ENCODE measurements at regions not wholly inside any gene's neighbourhood (a gene's known extent, or its start where the extent isn't known, plus 50 kb on each side); places are given as distances from the start of the nearest gene placed in this dataset.

- no peak for DNase-seq
These were observed 81.7 kb upstream of the MAFB start for GRCh38 chr20:40770564-40771307.

- DNase-seq = no peak
These were observed 82.2 kb upstream of the MAFB start for GRCh38 chr20:40771308-40771610.

GRCh38 chr20:40771848-40772511, 82.9 kb upstream of the MAFB start:
- no peak for DNase-seq

GRCh38 chr20:40773376-40773775, 84.3 kb upstream of the MAFB start:
- no peak for DNase-seq

GRCh38 chr20:40774252-40774651, 85.2 kb upstream of the MAFB start:
- no peak for DNase-seq

- DNase-seq = no peak
These were observed 86.6 kb upstream of the MAFB start for GRCh38 chr20:40775561-40776146.

GRCh38 chr20:40776466-40777457, 87.7 kb upstream of the MAFB start:
- DNase-seq = no peak

- DNase-seq = no peak
These were observed 88.6 kb upstream of the MAFB start for GRCh38 chr20:40777653-40778052.

GRCh38 chr20:40778894-40779496, 90.0 kb upstream of the MAFB start:
- no peak for DNase-seq

GRCh38 chr20:40781327-40782042, 92.4 kb upstream of the MAFB start:
- DNase-seq = no peak

GRCh38 chr20:40782043-40782368, 93.0 kb upstream of the MAFB start:
- no peak for DNase-seq

- DNase-seq = no peak
These were observed 96.3 kb upstream of the MAFB start for GRCh38 chr20:40785346-40785745.

GRCh38 chr20:40786336-40786735, 97.3 kb upstream of the MAFB start:
- no peak for DNase-seq

GRCh38 chr20:40787941-40788340, 98.9 kb upstream of the MAFB start:
- no peak for DNase-seq

GRCh38 chr20:40797425-40797824, 108.4 kb upstream of the MAFB start:
- DNase-seq = no peak

GRCh38 chr20:40798066-40798465, 109.0 kb upstream of the MAFB start:
- no peak for DNase-seq

GRCh38 chr20:40802886-40803285, 113.8 kb upstream of the MAFB start:
- no peak for DNase-seq

GRCh38 chr20:40803381-40803780, 114.3 kb upstream of the MAFB start:
- DNase-seq = no peak

GRCh38 chr20:40805592-40805991, 116.6 kb upstream of the MAFB start:
- no peak for DNase-seq

GRCh38 chr20:40806929-40807820, 118.1 kb upstream of the MAFB start:
- DNase-seq = no peak

- no peak for DNase-seq
These were observed 118.8 kb upstream of the MAFB start for GRCh38 chr20:40807821-40808170.

All from CD4-positive, alpha-beta T cell treated with Interleukin-15 for 1 hour (primary cell).